ENCODE measurements at regions not wholly inside any gene's neighbourhood (a gene's known extent, or its start where the extent isn't known, plus 50 kb on each side); places are given as distances from the start of the nearest gene placed in this dataset.

- no peak for TF ChIP-seq POLR2AphosphoS5 (IDR thresholded peaks at IDR 0.05)
- TF ChIP-seq CTCF (IDR thresholded peaks at IDR 0.05): no peak
- TF ChIP-seq POLR2A (IDR thresholded peaks at IDR 0.05): no peak
Measured at GRCh38 chr2:189304360-189304759, 124.8 kb upstream of the COL5A2 start.

All from transverse colon (tissue), 4 donors.